ENCODE measurements at regions not wholly inside any gene's neighbourhood (a gene's known extent, or its start where the extent isn't known, plus 50 kb on each side); places are given as distances from the start of the nearest gene placed in this dataset.

DNA sequence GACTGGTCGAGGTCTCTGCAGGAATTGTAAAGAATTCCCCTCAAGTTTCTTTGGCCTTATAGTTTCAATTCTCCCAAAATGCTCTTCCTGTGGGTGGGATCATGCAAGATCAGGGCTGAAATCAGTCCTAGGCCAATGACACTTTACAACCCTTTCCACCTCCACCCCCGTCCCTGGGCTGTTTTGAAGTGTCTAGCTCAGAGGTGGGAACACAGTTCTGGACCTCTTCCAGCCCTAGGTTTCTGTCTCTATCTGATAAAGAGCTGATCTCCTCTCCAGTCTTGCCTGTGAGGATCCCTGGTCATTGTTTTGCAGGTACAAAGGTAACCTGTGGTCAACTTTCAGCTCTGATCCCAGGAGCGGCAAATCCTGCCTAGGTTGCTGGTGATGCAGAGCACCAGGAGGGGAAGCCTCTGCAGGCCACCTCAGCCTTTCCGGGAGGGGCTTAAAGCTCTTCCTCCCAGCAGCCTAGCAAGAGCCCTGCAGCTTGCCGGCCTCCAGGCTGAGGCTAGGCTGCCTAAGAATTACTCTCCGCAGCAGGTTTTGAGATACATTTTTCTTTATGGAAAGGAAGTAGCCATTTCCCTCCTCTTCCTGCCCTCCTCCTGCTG lies 69.8 kb upstream of the WIPF1 start:
- no peak for DNase-seq

DNA sequence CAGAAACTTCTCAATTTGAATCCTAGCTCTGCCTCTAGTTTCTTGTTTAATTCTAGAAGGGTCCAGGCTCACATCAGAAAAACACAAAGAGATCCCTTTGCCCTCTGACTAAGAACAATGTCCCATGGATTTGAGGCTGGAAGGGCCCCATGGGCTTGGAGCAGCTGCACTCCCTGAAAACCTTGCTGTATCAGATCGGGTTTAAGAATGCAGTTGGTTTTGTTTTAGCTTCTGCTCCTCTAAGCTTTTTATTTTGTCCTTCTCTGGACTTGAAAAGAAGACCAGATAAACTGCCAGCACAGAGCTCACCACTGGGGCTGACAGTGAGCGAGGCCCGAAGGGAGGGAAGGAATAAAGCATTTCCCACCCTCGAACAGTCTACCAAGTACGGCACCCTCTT lies 69.2 kb upstream of the WIPF1 start:
- no peak for DNase-seq

DNA sequence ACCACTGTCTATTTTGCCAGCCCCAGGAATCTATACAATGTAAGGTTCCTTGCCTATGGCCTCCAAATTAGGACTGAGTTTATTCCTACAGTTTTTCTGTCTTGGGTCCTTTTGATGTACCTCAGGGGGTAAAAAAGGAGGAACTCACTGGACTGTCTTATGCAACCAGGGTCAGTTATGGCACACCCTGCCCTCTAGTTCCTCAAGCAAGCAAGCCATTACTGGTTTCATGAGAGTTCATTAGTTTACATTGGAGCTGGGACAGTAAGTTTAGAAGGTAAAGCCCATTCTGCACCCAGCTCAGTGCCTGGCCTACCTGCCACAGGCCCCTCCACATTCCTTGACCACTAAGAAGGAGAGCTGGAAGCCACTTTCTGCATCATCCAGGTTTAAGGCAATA lies 68.7 kb upstream of the WIPF1 start:
- DNase-seq = no peak

DNA sequence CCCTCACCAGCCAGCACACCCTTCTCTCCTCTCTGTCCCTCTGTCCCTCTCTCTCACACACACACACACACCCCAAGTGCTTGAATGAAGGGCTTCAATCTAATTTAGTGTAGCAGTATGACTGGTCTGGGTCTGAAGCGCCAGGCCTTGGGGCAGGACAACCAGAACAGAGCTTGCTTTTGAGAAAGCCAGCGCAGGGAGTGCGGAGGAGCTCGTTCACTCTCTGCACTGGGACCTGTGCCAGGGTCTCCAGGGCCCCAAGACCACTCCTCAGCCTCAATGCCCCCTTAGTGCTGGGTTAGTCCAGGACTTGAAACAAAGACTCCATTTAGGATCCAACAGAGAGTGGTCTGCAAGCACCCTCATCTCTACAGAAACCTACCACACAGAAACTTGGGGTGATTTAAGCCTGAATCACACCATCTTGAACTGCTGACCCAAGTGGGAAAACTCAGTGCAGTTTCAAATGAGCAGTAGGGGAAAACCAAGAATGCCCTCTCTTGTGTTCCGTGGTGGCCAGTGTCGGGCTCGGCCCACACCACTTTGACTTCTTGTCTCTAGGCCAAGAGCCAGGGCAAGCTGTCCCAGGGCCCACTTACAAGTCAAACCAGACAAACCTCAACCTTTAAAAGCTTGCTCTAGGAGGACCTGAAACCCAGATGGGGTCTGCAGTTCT lies 66.6 kb upstream of the WIPF1 start:
- DNase-seq = no peak

DNA sequence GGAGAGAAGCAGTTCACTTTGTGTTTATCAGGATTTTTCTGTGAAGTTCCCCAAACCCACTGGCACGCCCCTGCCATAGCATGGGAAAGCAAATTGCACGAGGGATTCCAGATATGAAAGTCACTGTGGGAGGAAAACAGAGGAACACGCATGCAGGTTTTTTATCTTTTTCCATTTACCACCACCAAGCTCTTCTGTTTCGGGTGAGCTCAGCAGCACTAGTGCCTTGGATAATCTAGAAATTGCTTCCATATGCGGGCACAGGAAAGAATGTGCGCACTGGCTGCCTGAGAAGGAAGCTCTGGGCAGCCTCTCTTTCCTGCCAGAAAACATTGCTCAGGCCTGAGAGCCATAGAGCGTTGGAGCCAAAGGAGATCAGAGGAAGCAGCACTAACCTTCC lies 65.9 kb upstream of the WIPF1 start:
- DNase-seq = no peak

DNA sequence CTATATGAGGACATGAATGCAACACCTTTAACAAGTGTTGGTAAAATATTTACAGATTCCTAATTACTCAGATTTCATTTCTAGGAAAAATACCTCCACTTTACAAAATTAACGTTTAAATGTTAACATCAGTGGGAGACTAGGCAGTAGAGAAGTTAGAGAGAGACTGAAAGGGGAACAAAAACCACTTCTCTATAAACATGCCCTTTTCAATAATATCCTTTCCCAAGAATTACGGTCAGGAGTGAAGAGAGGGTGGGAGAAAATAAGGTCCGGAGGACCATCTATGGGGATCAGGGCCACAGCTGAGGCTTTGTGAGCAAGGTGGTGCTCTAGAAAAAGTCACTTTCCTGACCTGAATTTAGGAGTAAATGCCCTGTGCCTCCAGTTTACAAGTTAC lies 65.3 kb upstream of the WIPF1 start:
- no peak for DNase-seq

DNA sequence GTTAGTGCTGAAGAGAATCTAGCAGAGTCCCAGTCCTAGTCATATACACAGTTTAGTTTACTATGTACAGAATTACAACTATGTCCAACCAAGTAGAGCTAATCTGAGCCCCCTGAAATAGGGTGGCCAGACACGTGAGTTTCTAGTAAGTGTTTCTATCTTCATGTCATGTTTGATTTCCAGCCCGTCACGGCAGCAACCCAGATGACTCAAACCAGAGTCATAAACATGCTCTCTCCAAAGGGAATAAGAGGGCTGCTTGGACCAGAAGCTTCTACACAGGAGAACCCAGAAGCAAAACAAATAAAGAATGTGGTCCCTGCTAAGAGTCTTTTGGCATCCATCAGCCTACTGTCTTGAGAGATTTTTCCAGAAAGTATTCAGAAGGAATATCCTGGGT lies 64.9 kb upstream of the WIPF1 start:
- DNase-seq = no peak

DNA sequence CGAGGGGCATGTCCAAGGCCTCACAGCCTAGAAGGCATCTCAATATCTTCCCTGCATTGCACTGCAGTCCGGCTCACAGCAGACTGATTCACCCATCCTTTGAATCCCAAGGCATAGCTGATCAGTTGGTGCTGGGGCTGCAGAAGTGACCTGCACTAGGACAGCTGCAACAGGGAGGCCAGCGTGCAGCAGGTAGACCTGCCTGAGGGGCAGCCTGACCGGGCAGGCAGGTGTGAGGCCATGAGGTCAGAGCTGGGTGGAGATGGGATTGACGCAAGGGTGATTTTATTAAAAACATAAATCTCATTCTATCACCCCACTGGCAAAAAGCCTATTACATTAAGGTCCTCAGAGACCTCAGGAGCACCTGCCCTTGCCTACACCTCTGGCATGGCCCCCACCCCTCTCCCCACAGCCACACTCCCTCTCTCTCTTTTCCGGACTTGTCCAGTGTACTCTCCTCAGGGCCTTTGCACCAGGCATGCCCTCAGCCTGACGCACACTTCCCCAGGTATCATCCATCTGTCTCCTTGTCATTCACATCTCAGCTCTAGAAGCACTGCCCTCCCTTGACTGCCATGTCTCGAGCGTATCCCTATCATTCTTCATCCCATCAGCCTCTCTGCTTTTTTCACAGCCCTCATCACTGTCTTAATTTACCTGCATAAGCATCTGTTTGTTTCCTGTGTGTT lies 63.5 kb upstream of the WIPF1 start:
- DNase-seq = no peak

DNA sequence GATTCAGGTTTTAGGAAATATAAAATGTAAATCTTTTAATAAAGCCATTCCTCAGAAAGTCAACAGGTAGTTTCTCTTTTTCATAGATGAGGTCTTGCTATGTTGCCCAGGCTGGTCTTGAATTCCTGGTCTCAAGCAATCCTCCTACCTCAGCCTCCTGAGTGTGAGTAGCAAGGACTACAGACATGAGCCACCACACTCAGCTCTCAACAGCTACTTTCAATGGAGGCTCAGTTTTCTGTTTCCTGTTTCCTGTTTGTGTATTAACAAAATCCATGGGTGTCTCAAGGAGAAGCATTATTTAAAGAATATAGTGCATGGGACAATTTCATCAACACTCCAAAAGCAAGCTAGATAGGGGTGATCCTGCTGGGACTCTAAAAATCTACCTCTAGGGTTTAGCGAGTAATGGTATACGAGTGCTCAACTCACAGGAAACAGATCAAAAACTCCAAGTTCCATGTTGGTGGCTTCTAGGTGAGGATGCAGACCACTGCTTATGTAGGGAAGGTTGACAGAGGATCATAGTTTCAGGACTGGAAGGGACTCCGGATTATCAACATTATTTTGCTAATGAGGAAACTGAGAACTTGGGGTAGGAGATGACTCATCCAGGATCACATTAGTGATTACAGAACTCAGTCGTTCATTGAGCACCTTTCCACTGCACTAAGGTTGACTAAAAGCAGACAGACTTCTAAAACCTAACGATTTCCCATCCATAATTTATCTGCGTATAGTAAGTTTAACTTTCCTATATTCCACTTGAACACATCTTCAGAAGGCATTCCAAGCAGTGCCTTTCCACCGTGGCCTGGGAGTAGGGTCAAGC lies 61.7 kb upstream of the WIPF1 start:
- DNase-seq = no peak

DNA sequence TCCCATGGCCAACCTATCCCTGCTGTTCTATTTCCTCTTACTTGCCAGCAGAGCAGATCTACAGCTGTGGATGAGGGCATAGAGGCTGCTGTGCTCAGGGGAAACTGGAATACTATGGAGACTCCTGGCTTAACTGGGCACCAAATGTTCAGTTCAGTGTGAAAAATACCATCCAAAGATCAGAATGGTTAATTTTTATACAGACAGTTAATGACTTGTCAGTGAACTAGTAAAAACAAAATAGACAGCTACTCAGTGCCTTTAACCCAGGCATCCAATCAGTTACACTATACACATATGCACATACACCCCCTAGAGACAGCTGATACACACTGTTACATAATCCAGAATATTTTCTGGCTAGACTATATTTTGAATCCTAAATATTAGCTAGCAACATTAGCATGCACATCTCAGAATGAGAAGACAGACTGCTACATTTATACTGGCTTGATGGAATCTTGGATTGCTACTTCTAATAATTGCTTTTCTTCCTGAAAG lies 59.1 kb upstream of the WIPF1 start:
- no peak for DNase-seq

DNA sequence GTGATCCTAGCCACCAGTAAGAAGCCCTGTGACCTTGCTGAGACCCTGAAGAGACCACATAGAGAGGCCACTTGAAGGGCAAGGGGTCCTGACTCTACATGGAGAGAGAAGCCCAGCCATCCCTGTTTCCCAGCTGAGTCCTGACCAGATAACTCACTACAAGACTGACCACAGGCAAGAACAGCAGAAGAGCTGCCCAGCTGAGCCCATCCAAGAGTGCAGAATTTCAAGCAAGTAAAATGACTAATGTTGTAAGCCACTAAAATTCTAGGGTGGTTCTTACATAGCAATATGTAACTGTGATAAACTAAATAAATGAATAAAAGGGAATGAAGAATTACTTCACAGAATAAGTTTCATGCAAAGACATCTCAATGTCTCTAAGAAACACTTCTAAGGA lies 58.4 kb upstream of the WIPF1 start:
- no peak for DNase-seq

DNA sequence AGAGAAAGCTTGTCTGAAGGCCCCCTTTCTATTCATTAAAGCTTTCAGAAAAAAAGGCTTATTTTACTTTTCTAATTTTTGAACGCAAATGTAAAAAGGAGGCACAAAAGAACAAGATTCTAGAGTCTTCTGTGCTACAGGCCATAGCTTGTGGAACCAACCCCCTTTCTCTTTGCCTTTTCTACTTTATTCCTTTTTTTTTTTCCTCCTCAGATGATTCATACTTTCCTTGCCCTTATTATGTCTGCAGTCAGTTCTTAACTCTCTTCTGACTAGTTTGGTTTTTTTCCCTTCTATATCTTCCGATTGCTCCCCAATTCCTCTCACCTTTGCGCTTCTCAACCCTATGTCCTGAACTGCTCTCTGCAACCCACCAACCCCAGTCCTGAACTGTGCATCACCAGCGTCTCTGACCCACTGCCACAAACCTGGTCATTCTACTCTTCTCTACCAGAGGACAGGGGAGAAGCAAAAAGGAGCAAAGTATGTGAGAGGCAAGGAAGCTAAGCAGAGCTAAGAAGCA lies 56.9 kb upstream of the WIPF1 start:
- DNase-seq = no peak

DNA sequence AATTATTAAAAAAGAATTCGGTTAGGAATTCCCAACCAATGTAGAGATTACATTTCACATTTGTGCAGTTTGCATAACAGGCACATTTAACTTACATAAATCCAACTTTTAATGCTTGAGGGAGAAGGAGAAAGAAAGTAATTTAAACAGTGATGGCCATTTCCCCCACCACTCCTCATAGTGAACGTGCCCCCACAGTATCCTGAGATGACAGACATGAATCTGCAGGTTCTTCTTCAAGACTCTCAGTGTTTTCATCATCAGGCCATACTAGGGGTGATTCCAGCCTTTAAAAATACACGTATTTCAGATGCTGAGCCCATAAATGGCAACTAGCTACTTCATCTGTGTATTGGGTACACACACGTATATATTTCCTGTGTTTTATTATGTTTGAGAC lies 51.3 kb upstream of the WIPF1 start:
- no peak for DNase-seq

Data from activated CD4-positive, CD25-positive, alpha-beta regulatory T cell (primary cell).